HEK293T (cell line): ENCODE measurements at regions not wholly inside any gene's neighbourhood (a gene's known extent, or its start where the extent isn't known, plus 50 kb on each side); places are given as distances from the start of the nearest gene placed in this dataset.

Source experiments
- ARNT ChIP-seq: fragments of 450-650 bp; IDR thresholded peaks from 2 replicates; pipeline ENCODE4 v1.6.1; 2017; ENCODE audit warnings: mild to moderate bottlenecking
- BHLHE40 ChIP-seq: fragments of 450-650 bp; IDR thresholded peaks from 2 replicates; pipeline ENCODE4 v1.6.1; 2016; ENCODE audit warnings: mild to moderate bottlenecking, moderate library complexity, borderline replicate concordance
- CTBP1 ChIP-seq: fragments of 450-650 bp; IDR thresholded peaks from 2 replicates; pipeline ENCODE4 v1.6.1; 2016; ENCODE audit warnings: borderline replicate concordance
- FOXA1 ChIP-seq: fragments of 450-650 bp; IDR thresholded peaks from 2 replicates; pipeline ENCODE4 v1.6.1; 2016; ENCODE audit warnings: mild to moderate bottlenecking
- FOXK2 ChIP-seq: fragments of 450-650 bp; IDR thresholded peaks from 2 replicates; pipeline ENCODE4 v1.6.1; 2016; ENCODE audit warnings: mild to moderate bottlenecking
- FOXM1 ChIP-seq: fragments of 450-650 bp; IDR thresholded peaks from 2 replicates; pipeline ENCODE4 v1.6.1; 2017; ENCODE audit warnings: mild to moderate bottlenecking, borderline replicate concordance
- HDGF ChIP-seq: fragments of 450-650 bp; IDR thresholded peaks from 2 replicates; pipeline ENCODE4 v1.6.1; 2017; ENCODE audit warnings: antibody characterized with exemption, borderline replicate concordance
- L3MBTL2 ChIP-seq: fragments of 450-650 bp; conservative IDR thresholded peaks from 2 replicates; pipeline ENCODE4 v1.6.1; 2016; ENCODE audit warnings: mild to moderate bottlenecking
- NFRKB ChIP-seq: fragments of 450-650 bp; IDR thresholded peaks from 2 replicates; pipeline ENCODE4 v1.6.1; 2016; ENCODE audit warnings: mild to moderate bottlenecking, moderate library complexity
- PKNOX1 ChIP-seq: fragments of 450-650 bp; IDR thresholded peaks from 2 replicates; pipeline ENCODE4 v1.6.1; 2016
- SP1 ChIP-seq: fragments of 450-650 bp; IDR thresholded peaks from 2 replicates; pipeline ENCODE4 v1.6.1; 2017
- SUZ12 ChIP-seq: fragments of 450-650 bp; IDR thresholded peaks from 2 replicates; pipeline ENCODE4 v1.6.1; 2016; ENCODE audit warnings: mild to moderate bottlenecking
- TARDBP ChIP-seq: fragments of 450-650 bp; IDR thresholded peaks from 2 replicates; pipeline ENCODE4 v1.6.1; 2016
- ZNF384 ChIP-seq: fragments of 450-650 bp; IDR thresholded peaks from 2 replicates; pipeline ENCODE4 v1.6.1; 2016

GRCh38 chr4:107541511-107541910 is 178.5 kb downstream of the PAPSS1 start:
- TF ChIP-seq FOXK2, result no peak
- TF ChIP-seq SP1, result no peak
- TF ChIP-seq SUZ12, result no peak
- TF ChIP-seq BHLHE40, result no peak
- no peak for TF ChIP-seq FOXA1
- TF ChIP-seq CTBP1, result no peak
- no peak for TF ChIP-seq FOXM1
- no peak for TF ChIP-seq TARDBP
- TF ChIP-seq ZNF384, result no peak
- no peak for TF ChIP-seq NFRKB
- TF ChIP-seq L3MBTL2, result no peak
- TF ChIP-seq PKNOX1, result no peak
- no peak for TF ChIP-seq HDGF
- TF ChIP-seq ARNT, result no peak
